Endodermal cell (in vitro differentiated cells): ENCODE measurements at regions not wholly inside any gene's neighbourhood (a gene's known extent, or its start where the extent isn't known, plus 50 kb on each side); places are given as distances from the start of the nearest gene placed in this dataset.

Experiments used
- DNase-seq: peaks from one replicate; pipeline ENCODE4 v3.0.0-alpha.2; 2017
- H3K27ac ChIP-seq: 2 replicates; pipeline ENCODE4 v1.5.1; 2013; ENCODE audit warnings: mild to moderate bottlenecking, low read depth, low read length, moderate library complexity
- H3K27me3 ChIP-seq: 2 replicates; pipeline ENCODE4 v1.6.1; 2013; ENCODE audit warnings: mild to moderate bottlenecking, low read length, moderate library complexity; ENCODE audit not compliant: insufficient read depth, control insufficient read depth, poor library complexity, severe bottlenecking
- H3K36me3 ChIP-seq: 2 replicates; pipeline ENCODE4 v1.7.0; 2013; ENCODE audit warnings: mild to moderate bottlenecking, low read length, moderate library complexity; ENCODE audit not compliant: control insufficient read depth, insufficient read depth
- H3K4me1 ChIP-seq: one replicate; pipeline ENCODE4 v1.7.0; 2013; ENCODE audit warnings: low read length; ENCODE audit not compliant: control insufficient read depth, insufficient read depth
- H3K4me3 ChIP-seq: 2 replicates; pipeline ENCODE4 v1.5.1; 2013; ENCODE audit warnings: mild to moderate bottlenecking, low read length, moderate library complexity
- H3K9ac ChIP-seq: 2 replicates; pipeline ENCODE4 v1.6.1; 2013; ENCODE audit warnings: mild to moderate bottlenecking, low read length, moderate library complexity; ENCODE audit not compliant: poor library complexity, severe bottlenecking; ENCODE audit errors: extremely low read depth
- H3K9me3 ChIP-seq: 2 replicates; pipeline ENCODE4 v1.6.1; 2013; ENCODE audit warnings: mild to moderate bottlenecking, low read length, moderate library complexity; ENCODE audit not compliant: control insufficient read depth
- H3K27ac Mint-ChIP-seq: 2 replicates; pipeline ENCODE4 v1.8.0; 2020; ENCODE audit warnings: mixed read lengths
- H3K27me3 Mint-ChIP-seq: 2 replicates; pipeline ENCODE4 v1.8.0; 2021; ENCODE audit warnings: mild to moderate bottlenecking, mixed read lengths; ENCODE audit not compliant: insufficient read depth
- H3K36me3 Mint-ChIP-seq: 2 replicates; pipeline ENCODE4 v1.8.0; 2020; ENCODE audit warnings: low read depth, mixed read lengths
- H3K4me1 Mint-ChIP-seq: 2 replicates; pipeline ENCODE4 v1.8.0; 2020; ENCODE audit warnings: mixed read lengths
- H3K4me3 Mint-ChIP-seq: 2 replicates; pipeline ENCODE4 v1.8.0; 2020; ENCODE audit warnings: mild to moderate bottlenecking, moderate library complexity, mixed read lengths
- H3K9me3 Mint-ChIP-seq: 2 replicates; pipeline ENCODE4 v1.8.0; 2020; ENCODE audit warnings: mild to moderate bottlenecking, mixed read lengths
- CTCF ChIP-seq: fragments of 200-600 bp; sonication (generic); conservative IDR thresholded peaks from 2 replicates; pipeline ENCODE4 v1.5.0; 2021; ENCODE audit warnings: antibody characterized with exemption, mild to moderate bottlenecking
- WGBS, 2 experiments: methylation state at CpG; one replicate each; pipeline versions ENCODE4 v1.1.5 to v1.1.7; 2013; ENCODE audit warnings: missing lambda C conversion rate in 2 of 2, mixed read lengths in 1 of 2; ENCODE audit not compliant: insufficient coverage in 1 of 2, insufficient read length in 1 of 2; 5-methylcytosine and 5-hydroxymethylcytosine counted together

GRCh38 chr13:48591889-48592687, 59.2 kb upstream of the RCBTB2 start:
- Histone ChIP-seq H3K9ac (no peak overlapping the region), H3K9me3 (peaks cover 59% of the 10 kb centered on the region), H3K4me1 (no peaks in the 10 kb centered on the region), H3K27me3 (no peaks in the 10 kb centered on the region), H3K4me3 (peak overlapping the region; percentile 66), H3K36me3 (no peaks in the 10 kb centered on the region), H3K27ac (no peak overlapping the region)
- Mint-ChIP-seq H3K36me3 (peaks cover 14% of the 10 kb centered on the region), H3K4me3 (no peak overlapping the region), H3K27ac (no peak overlapping the region), H3K27me3 (peaks cover 3% of the 10 kb centered on the region), H3K9me3 (peaks cover 47% of the 10 kb centered on the region), H3K4me1 (peaks cover 17% of the 10 kb centered on the region)
- no peak for DNase-seq
- TF ChIP-seq CTCF, result no peak
- WGBS, 2 experiments, result 68 to 82% methylated on average over 2 to 3 of the region's 4 CpGs

- WGBS, 2 experiments, result 76 to 86% methylated on average over 1 of the region's 1 CpG
- no peak for TF ChIP-seq CTCF
- peaks cover 3% of the 10 kb centered on the region for H3K27me3 Mint-ChIP-seq
- no peak overlapping the region for H3K27ac Mint-ChIP-seq
- H3K4me1 ChIP-seq, result no peaks in the 10 kb centered on the region
- no peaks in the 10 kb centered on the region for H3K27me3 ChIP-seq
- H3K4me3 Mint-ChIP-seq, result no peak overlapping the region
- H3K4me3 ChIP-seq, result peak overlapping the region; percentile 66
- H3K36me3 Mint-ChIP-seq, result peaks cover 14% of the 10 kb centered on the region
- H3K4me1 Mint-ChIP-seq, result peaks cover 17% of the 10 kb centered on the region
- no peak overlapping the region for H3K9ac ChIP-seq
- H3K9me3 ChIP-seq, result peaks cover 64% of the 10 kb centered on the region
- H3K27ac ChIP-seq, result no peak overlapping the region
- no peaks in the 10 kb centered on the region for H3K36me3 ChIP-seq
- no peak for DNase-seq
- peaks cover 48% of the 10 kb centered on the region for H3K9me3 Mint-ChIP-seq
Measured at GRCh38 chr13:48592688-48593049, 59.8 kb upstream of the RCBTB2 start.

- Histone ChIP-seq H3K9ac (no peak overlapping the region), H3K27ac (no peak overlapping the region), H3K4me3 (no peak overlapping the region), H3K9me3 (peaks cover 64% of the 10 kb centered on the region), H3K4me1 (no peaks in the 10 kb centered on the region), H3K36me3 (no peaks in the 10 kb centered on the region), H3K27me3 (no peaks in the 10 kb centered on the region)
- Mint-ChIP-seq H3K4me1 (peaks cover 17% of the 10 kb centered on the region), H3K27ac (no peak overlapping the region), H3K27me3 (peaks cover 3% of the 10 kb centered on the region), H3K4me3 (no peak overlapping the region), H3K9me3 (peaks cover 49% of the 10 kb centered on the region), H3K36me3 (peaks cover 12% of the 10 kb centered on the region)
- no peak for DNase-seq
- no peak for TF ChIP-seq CTCF
- WGBS, 2 experiments, result 79 to 93% methylated on average over 3 to 4 of the region's 4 CpGs
Measured at GRCh38 chr13:48593536-48593935, 60.2 kb upstream of the CYSLTR2 start.
